GM20000 (cell line): ENCODE measurements at regions not wholly inside any gene's neighbourhood (a gene's known extent, or its start where the extent isn't known, plus 50 kb on each side); places are given as distances from the start of the nearest gene placed in this dataset.
"Not testable (repeated sequence)": the region's sequence is repeated elsewhere in the genome, so short reads cannot be mapped to it uniquely, and the experiment has no call there.

Experiments used
- DNase-seq: peaks from one replicate; pipeline ENCODE4 v3.0.0; 2012; ENCODE audit warnings: low spot score
- TF ChIP-seq, protein P1 (sequence below): IDR thresholded peaks from 2 replicates; pipeline ENCODE4 v1.5.1; 2012; ENCODE audit warnings: mild to moderate bottlenecking, control low read depth; ENCODE audit errors: extremely low read depth, missing control alignments

DNA sequence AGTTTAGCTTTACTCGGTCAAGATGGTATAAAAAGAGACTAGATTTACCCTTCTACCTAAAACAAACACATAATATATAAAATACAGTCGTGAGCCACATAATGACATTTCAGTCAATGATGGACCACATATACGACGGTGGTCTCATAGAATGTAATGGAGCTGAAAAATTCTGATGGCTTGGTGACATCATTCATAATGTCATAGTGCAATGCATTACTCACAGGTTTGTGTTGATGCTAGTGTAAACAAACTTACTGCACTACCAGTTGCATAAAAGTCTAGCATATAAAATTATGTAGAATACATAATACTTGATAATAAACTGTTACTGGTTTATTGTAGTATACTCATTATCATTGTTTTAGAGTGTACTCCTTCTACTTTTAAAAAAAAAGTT, 115.9 kb upstream of the GDNF start:
- TF ChIP-seq, protein P1, sequence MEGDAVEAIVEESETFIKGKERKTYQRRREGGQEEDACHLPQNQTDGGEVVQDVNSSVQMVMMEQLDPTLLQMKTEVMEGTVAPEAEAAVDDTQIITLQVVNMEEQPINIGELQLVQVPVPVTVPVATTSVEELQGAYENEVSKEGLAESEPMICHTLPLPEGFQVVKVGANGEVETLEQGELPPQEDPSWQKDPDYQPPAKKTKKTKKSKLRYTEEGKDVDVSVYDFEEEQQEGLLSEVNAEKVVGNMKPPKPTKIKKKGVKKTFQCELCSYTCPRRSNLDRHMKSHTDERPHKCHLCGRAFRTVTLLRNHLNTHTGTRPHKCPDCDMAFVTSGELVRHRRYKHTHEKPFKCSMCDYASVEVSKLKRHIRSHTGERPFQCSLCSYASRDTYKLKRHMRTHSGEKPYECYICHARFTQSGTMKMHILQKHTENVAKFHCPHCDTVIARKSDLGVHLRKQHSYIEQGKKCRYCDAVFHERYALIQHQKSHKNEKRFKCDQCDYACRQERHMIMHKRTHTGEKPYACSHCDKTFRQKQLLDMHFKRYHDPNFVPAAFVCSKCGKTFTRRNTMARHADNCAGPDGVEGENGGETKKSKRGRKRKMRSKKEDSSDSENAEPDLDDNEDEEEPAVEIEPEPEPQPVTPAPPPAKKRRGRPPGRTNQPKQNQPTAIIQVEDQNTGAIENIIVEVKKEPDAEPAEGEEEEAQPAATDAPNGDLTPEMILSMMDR: no peak
- DNase-seq: no peak

DNA sequence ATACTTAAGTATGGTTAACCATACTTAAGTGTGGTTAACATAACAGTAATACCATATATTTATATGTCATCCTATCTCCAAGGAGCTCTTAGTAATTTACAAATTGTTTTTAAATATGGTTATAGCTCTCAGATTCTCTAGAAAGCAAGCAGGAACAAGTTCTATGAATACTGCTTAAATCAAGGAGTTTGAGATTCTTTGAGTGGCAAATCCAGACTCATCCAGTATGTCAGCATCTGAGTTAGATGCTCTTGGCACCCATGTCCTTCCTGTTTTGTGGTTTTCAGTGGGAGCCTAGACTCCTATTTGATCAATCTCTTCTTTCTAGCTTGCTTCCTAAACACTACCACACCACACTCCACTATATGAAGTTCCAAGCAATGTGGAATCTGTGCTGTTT, 114.7 kb upstream of the GDNF start:
- no peak for DNase-seq
- TF ChIP-seq, protein P1: no peak

DNA sequence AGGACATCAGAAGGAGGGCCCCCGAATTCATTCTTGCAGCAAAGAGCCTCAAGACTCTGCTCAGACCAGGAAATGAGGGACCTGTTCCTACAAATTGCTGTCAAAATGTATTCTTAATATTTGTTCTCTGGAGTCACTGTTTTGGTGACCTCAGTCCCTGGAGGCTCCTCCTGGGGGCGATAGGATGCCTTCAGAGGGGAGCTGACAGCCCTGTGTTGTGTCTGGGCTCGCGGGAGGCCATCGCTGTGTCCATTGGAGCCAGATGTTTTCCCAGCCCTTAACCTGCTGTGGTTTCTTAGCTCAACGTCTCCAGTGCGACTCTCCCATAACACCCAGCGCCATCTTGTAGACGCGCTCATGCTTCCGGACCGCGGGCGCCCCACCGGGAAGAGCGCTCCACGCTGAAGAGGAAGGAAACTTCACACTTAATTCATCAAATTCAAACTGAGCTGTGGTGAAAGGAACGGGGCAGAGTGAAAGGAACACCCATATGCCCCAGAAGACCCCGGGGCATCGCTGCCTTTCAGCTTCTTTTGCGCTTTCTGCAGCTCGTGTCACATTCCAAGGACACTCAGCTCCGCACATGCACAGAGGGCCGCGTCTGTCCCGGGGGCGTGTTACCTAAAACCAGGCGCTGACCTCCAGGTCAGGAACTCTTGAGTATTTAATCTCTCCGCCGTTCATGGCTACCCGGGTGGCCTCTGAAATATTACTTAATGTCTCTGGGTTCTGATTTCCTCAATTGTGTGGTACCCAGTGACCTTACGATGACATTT, 112.3 kb upstream of the GDNF start:
- TF ChIP-seq, protein P1: no peak
- no peak for DNase-seq

DNA sequence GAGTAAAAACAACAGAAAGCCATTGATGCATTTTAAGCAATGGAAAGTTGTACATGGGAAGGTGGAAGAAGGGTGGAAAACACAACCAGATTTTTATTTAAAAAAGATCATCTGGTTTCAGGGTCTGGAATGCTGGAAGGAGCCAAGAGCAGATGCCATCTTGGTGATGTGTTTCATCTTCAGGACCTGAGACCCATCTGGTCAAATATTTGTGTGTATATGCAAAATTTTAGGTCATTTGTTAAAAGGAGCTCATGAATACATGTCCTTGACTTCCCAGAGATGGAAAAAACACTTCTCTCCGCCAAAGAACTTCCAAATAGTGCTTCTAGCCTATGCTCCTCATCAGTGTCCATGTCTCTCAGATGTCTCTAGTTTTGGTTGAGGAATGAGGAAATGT, 110.6 kb upstream of the GDNF start:
- no peak for DNase-seq
- TF ChIP-seq, protein P1: no peak

DNA sequence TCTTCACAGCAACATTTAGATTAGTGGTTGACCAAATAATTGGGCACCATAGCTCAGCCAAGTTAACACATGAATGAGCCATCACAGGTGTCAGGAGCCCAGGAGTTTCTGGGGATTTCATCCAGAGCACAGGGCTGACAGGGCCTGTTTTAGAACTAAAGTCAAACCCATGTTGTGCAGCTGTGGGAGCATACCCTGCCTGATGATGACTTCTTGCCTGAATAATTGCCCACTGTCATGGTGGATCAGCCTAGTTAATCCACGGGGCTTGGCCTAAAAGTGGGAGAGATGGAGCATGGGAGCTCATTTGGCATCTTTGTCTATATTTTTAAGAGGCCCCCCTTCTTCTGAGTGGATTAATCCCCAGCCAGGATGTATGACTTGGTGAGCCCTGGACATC, 105.6 kb upstream of the GDNF start:
- TF ChIP-seq, protein P1: no peak

DNA sequence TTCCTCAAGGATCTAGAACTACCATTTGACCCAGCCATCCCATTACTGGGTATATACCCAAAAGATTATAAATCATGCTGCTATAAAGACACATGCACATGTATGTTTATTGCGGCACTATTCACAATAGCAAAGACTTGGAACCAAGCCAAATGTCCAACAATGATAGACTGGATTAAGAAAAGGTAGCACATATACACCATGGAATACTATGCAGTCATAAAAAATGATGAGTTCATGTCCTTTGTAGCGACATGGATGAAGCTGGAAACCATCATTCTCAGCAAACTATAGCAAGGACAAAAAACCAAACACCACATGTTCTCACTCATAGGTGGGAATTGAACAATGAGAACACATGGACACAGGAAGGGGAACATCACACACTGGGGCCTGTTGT, 103.3 kb upstream of the GDNF start:
- not testable (repeated sequence) for DNase-seq

More for the DNA sequence above, 105.6 kb upstream of the GDNF start:
- DNase-seq: no peak

DNA sequence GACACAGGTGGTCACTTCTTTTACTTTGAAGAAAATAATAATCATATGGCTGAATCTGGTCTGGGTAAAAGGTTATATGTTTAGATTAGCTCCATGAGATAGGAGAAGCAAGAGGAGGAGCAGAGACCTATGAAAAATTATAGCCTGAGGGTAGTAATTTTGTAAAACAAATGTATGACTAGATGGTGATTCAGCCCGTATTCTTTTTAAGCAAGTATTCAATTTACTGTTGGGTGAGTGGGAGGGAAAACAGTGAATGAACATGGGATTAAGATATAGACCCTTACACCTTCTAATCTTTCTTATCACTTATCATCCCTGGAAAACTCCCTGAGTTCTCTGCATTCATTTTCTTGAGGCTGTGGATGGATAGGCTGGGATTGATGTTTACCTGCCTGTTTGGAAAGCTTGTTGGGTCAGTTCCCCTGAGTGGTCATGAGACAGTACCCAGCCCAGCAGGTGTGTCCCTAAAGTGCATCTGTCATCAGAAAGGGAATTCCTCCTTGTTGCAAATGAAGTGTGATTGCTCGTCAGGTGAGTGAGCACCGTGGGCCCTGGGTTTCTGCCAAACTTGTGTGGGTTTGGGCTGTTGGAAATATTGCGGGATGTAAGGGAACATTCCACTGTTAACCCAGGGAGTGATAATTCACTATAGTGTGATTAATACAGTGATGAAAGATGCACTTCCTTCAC, 101.2 kb upstream of the GDNF start:
- TF ChIP-seq, protein P1: no peak
- no peak for DNase-seq

DNA sequence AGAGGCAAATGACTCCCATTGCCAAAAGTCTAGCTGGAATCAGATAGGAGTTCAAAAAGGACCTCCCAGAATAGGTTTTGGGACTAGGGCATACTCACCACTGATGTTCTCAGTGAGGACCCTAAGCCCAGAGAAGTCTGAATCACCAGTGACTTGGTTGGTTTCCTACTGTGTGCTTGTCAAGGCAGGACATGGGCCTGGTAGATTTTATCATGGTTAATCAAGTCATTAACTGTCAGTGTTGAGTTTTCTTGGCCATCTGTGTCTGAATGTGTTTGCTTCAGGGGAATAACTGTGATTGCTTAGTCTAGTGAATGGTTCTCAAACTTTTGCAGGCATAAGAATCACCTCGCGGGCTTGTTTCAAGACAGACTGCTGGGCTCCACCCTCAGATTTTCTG, 99.0 kb upstream of the GDNF start:
- TF ChIP-seq, protein P1: no peak
- DNase-seq: no peak
